ENCODE measurements at regions not wholly inside any gene's neighbourhood (a gene's known extent, or its start where the extent isn't known, plus 50 kb on each side); places are given as distances from the start of the nearest gene placed in this dataset.

DNA sequence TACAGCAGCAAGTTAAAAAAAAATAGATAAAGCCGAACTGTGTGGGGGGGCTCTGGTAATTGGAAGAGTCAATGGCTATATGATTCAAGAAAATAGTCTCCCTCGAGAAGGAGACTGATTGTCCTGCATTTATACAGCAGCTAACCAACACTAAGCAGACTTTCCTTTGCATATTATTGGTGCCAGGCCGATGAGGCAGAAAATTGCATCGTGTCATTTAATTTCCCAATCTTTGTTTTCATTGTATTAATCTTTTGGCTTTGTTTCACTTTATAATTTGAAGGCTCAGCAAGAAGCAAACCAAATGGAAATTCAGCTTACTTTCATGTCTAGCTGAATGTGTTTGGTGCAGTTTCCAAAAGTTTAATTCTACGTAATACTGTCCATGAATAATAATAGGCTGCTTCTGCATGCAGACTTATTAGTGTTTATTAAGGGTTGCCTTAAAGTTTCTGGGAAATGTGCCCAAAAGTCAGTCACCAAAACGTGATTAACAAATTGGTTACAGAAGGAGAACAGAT lies 258.5 kb downstream of the HACE1 start:
- TF ChIP-seq, protein P1, sequence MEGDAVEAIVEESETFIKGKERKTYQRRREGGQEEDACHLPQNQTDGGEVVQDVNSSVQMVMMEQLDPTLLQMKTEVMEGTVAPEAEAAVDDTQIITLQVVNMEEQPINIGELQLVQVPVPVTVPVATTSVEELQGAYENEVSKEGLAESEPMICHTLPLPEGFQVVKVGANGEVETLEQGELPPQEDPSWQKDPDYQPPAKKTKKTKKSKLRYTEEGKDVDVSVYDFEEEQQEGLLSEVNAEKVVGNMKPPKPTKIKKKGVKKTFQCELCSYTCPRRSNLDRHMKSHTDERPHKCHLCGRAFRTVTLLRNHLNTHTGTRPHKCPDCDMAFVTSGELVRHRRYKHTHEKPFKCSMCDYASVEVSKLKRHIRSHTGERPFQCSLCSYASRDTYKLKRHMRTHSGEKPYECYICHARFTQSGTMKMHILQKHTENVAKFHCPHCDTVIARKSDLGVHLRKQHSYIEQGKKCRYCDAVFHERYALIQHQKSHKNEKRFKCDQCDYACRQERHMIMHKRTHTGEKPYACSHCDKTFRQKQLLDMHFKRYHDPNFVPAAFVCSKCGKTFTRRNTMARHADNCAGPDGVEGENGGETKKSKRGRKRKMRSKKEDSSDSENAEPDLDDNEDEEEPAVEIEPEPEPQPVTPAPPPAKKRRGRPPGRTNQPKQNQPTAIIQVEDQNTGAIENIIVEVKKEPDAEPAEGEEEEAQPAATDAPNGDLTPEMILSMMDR (IDR thresholded peaks at IDR 0.05): no peak
- TF ChIP-seq POLR2AphosphoS5 (IDR thresholded peaks at IDR 0.05) (no peak), POLR2A (IDR thresholded peaks at IDR 0.05) (no peak), EP300 (IDR thresholded peaks at IDR 0.05) (no peak)
